ENCODE measurements at regions not wholly inside any gene's neighbourhood (a gene's known extent, or its start where the extent isn't known, plus 50 kb on each side); places are given as distances from the start of the nearest gene placed in this dataset.

DNA sequence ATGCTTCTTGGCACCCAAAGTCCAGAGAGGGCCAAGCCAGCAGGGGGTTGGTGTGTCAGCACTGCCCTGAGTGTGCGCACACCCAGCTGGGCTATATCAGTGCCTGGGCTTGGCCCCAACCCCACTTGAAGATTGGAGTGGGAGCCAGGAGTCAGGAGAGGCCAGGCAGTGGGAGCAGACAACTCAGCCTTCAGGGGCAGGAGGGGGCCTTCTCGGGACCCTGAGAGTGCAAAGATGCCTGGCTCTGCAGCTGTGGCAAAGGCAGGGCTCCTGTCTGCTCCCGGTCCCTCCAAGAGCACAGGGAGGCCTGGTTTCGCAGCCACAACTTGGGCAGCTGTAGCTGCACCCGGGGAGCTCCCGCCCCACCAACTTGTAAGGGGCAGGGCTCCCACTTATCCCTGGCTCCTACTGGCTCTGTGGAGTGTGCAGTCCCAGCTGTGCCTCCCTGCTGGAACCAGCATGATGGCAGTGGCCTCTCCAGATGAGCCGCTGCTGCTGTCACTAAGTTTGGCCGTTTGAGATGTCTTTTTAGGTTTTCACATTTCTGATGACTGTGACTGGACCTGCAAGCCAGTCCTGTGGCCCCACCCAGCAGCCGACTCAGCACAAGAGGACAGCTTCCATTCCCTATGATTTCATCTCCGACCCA lies 148.8 kb upstream of the HS6ST1 start:
- DNase-seq (ENCODE audit: low read depth in 4 of 4, low spot score in 3 of 4), result no peak

- DNase-seq (ENCODE audit: low read depth in 4 of 4, low spot score in 3 of 4), result no peak
Measured at GRCh38 chr2:128468186-128468920, 149.7 kb upstream of the HS6ST1 start.

- no peak for DNase-seq (ENCODE audit: low read depth in 4 of 4, low spot score in 3 of 4)
Measured at GRCh38 chr2:128469203-128469602, 150.5 kb upstream of the HS6ST1 start.

DNA sequence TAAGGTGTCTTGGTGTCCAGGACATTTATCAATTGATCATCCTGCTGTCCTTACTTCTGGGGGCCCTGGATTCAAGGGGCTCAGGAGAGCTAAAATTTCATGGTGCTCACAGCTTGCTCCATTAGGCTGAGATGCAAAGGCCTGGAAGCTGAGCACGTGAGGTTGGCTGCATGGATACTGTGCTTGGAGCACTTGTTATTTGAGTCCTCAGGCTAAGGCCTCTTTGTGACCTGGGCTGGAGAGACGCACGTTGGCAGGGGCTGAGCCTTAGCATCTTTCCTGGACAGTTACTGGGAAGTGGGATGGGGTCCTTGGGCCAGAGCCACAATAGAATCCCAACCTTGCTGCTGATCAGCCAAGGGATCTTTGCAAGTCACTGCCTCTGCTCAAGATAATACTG lies 151.2 kb upstream of the HS6ST1 start:
- no peak for DNase-seq (ENCODE audit: low read depth in 4 of 4, low spot score in 3 of 4)

DNA sequence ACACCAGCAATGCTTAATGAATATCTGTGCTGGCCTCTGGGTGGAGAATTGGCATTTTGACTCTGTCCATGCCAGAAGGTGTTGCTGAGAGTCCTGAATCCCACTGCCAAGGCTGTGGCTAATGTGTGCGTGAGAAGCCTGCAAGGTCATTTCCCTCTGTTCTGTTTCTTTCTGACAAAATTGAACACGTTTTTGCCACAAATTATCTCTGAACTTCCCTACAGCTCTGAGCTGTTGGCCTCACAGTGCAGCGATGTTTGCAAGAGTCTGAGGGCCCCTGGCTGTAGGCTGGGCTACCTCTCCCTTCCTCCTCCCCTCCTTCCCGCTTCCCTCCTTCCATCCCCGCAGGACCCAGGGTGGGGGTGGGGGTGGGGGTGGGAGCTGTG lies 154.1 kb upstream of the HS6ST1 start:
- DNase-seq (ENCODE audit: low read depth in 4 of 4, low spot score in 3 of 4), result no peak

DNA sequence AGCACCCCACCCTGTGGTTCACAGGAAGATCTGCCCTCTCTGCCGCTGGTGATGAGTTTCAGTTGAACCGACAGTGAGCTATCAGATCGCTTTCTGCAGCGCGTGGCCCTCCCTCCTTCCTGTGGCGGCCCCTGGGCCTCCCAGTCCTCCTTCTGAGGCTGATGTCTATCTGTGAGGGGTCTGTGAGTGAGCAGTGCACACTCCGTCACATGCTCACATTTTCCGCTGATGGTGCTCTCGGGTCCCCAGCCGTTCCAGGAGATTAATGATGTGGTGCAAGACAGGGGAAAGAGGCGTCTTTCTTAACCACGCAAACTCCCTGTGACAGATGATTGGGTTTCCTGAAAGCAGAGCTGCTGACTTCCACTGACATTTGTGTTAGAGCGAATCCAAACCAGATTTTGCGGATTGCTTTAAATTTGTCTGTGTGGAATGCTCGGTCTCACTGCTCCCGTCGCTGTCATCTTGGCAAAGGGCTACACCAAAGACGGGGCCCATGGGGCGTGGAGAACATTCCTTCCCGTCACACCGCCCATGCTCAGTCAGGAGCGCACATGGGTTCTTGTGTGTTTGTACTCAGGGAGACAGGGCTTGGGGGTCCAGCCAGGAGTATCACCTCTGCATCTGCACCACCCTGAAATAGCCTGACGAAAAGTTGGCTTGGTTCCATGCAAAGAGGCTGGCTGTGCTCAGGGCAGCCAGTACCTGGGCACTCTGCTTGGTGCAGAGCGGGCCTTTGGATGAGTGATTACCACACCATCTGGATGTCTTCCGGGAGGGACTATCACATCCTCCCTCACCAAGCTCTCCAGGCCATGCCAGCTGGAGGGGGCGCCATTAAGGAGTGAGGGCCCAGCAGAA lies 154.7 kb upstream of the HS6ST1 start:
- peak; percentile 63 to 82 (median 72) for DNase-seq (ENCODE audit: low read depth in 4 of 4, low spot score in 3 of 4)

DNA sequence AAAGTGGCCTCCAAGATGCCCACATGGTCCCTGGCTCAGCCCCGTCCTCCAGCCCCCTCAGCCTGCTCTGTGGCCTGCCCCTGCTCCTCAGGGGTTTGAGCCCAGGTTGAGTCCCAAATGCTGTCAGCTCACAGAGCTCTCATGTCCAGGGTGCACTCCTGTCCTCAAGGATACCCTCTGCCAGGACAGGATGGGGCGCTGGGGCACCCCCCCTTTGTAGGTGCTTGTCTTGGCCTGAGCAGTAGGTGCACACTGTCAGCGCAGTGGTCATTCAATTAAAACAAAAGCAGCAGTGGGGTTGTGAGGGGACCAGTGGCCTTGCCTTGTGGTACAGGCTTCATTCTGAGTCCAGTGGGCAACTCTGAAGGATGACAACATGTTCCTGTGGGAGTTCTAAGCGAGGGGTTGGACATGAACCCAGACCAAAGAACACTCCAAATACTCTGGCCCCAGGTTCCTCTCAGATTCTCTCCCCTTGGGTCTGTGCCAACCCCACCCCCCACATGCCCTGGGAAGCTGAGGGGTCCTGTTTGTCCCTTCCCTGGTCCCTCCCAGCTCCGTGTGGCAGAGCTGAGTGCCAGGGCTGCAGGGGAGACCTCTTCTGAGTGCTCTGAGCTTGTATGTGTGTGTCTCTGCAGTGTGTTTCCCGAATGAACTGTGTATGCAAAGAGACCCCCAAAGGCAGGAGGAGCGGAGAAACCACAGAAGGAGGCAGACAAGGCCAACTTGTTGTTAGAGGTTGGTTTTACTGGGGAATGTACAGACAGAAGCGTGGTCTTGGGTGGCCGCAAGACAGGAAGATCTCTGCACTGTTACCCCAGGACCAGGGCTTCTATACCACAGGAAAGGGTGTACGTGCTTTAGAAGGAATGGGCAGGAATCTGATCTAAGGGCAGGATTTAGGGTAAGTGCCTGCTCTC lies 155.6 kb upstream of the HS6ST1 start:
- no peak for DNase-seq (ENCODE audit: low read depth in 4 of 4, low spot score in 3 of 4)

- DNase-seq (ENCODE audit: low read depth in 4 of 4, low spot score in 3 of 4), result no peak
Measured at GRCh38 chr2:128474962-128475361, 156.3 kb upstream of the HS6ST1 start.

DNA sequence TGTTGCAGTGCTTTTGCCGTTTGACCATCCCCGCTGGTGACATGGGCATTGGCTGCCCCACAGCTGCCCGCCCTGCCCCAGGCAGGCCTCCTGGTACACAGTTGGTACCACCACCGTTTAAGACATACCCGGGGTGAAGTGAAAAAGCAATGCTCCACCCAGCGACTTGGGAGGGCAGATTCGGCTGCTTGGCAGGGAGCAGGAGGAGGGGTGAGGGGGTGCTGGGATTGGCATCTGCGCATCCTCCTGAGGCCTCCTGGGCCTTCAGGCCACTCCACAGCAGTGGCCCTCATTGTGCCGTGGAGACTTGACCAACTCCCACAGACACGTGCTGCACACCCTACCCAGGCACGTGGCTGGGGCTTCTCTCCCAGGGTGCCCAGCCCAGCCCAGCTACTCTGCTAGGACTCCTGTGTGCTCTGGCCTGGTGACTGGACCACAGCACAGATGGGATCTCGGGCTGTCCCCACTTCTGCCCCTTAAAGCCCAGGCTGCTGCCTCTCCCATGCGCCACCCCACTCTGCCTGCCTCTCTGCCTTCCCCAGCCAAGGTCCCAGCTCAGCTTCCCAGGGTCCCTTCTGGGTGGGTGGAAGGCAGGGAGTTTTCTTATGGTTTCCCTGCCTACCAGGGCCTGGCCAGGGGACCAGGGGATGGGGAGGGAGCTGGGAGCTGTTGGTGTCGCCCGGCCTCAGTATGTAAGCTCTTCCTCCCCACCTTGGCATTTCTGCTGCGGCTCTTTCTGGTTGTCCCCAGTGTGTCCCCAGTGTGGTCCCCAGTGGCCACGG lies 157.0 kb upstream of the HS6ST1 start:
- no peak for DNase-seq (ENCODE audit: low read depth in 4 of 4, low spot score in 3 of 4)

GRCh38 chr2:128477026-128477820 lies 158.6 kb upstream of the HS6ST1 start:
- DNase-seq (ENCODE audit: low read depth in 4 of 4, low spot score in 3 of 4), result no peak

DNA sequence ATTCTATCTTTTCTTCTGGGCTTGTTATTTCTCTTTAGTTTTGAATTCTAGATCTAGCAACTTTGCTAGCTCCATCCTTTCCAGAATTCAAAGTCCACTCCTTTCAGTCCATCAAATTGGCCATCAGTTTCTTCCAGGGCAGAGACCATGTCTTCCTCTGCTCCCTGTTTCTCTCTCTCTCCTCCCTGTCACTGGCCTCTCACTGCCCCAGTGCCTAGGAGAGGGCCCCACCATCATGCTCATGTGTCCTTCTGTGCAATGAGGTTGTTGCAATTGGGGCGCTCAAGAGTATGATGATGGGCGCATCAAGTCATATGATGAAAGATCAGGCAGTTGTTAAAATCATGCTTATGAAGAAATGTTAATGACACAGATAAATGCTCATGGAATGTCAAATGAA lies 159.2 kb upstream of the HS6ST1 start:
- no peak for DNase-seq (ENCODE audit: low read depth in 4 of 4, low spot score in 3 of 4)

- DNase-seq (ENCODE audit: low read depth in 4 of 4, low spot score in 3 of 4), result no peak
Measured at GRCh38 chr2:128485761-128486639, 167.3 kb upstream of the HS6ST1 start.

DNA sequence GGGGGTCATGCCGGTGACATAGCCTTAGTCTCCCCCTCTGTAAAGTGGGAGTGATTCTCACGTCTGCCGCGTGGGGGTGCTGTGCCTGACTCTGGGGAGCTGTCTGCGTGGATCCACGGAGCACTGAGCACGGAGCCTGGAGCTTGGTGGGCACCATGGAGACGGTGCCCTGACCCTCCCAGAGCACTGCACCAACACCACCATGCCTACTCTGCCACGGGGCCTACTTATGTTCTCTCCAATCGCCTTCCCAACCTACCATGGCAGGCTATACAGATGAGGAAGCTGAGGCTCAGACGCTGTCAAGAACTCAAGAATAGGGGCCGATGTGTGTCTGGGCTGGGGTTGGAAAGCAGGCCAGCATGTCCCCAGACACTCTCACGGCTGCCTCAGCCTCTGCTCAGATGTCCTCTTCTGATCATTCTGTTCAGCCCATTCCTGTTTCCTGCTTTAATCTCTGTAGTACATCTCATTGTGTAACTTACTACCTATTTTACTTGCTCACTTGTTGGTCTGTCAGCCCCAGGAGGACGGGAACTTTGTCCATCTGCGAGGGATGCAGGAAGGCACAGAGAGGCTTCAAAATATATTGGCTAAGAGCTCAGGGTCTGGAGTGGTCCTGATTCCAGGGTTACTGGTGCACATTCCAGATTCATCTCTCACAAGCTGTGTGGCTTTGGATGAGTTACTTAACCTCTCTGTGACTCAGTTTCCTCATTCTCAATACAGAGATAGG lies 168.1 kb upstream of the HS6ST1 start:
- DNase-seq (ENCODE audit: low read depth in 4 of 4, low spot score in 3 of 4), result no peak

- no peak for DNase-seq (ENCODE audit: low read depth in 4 of 4, low spot score in 3 of 4)
Measured at GRCh38 chr2:128487650-128488387, 169.2 kb upstream of the HS6ST1 start.

GRCh38 chr2:128488434-128488833 lies 169.8 kb upstream of the HS6ST1 start:
- no peak for DNase-seq (ENCODE audit: low read depth in 4 of 4, low spot score in 3 of 4)

DNA sequence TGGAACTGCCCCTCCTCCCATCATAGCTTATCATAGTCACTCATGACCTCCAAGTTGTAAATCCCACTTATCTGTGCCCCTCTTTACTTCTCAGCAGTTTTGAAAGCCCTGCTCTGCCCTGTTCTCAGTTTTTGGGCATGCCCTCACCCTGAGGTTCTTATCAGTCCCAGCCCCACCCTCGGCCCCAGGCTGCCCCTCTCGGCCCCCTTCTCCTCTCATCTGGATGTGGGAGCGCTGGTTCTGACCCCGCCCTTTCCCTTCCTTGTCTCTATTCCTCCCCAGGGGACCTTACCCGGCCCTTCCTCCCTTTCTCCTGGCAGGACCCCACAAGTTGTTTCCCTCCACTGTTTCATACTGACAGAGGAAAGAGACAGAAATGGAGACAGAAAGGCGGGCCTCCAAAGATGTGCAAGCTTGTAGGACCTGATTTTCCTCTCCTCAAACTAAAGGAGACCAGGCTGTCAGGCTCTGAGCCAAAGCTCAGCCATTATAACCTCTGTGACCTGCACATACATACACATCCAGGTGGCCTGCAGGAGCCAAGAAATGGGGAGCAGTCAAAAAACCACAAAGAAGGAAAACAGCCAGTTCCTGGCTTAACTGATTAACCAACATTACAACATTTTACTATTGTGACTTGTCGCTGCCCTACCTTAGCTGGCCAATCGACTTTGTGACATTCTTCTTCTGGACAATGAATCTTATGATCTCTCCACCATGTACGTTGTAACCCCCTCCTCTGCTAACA lies 171.0 kb upstream of the HS6ST1 start:
- no peak for DNase-seq (ENCODE audit: low read depth in 4 of 4, low spot score in 3 of 4)
